ENCODE measurements at regions not wholly inside any gene's neighbourhood (a gene's known extent, or its start where the extent isn't known, plus 50 kb on each side); places are given as distances from the start of the nearest gene placed in this dataset.

DNA sequence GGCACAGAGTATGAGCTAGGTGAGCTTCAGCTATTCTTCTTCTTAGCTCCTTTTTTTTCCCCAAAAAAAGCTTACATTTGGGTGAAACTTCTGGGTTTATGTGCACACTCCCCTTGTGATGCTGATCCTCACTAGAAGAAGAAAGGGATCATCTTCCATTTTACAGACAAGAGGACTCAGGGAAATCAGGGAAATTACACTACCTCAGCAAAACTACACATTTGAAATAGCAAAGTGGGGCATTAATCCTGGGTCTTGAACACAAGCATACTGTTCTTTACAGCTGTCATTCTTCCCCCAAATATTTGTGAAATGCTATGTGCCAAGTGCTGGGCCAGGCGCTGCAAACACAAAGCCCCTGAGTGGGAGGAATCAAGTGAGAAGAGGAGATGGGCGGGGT lies 68.6 kb upstream of the NFIL3 start:
- H3K9ac ChIP-seq (replicated peaks in 1 of 4; ENCODE audit: extremely low read depth in 1 of 4, low read depth in 3 of 4, low read length in 3 of 4): no peak overlapping the region
- H3K14ac ChIP-seq (ENCODE audit: insufficient read length): no peak overlapping the region
- WGBS, 2 experiments (ENCODE audit: extremely low coverage in 1 of 2, insufficient coverage in 1 of 2, insufficient read length in 1 of 2, insufficient replicate concordance in 2 of 2, low coverage in 1 of 2, low lambda C conversion rate in 2 of 2, missing lambda C conversion rate in 1 of 2): 72% methylated on average over 2 of the region's 2 CpGs; no CpG with 5 or more reads in 1 of the 2 experiments
- no peak overlapping the region for H4K8ac ChIP-seq (ENCODE audit: extremely low read depth, insufficient read depth, low read length)
- no peak overlapping the region for H3K4me2 ChIP-seq (ENCODE audit: insufficient read depth in 1 of 2, low read depth in 2 of 2, low read length in 2 of 2)
- H3K56ac ChIP-seq (replicated peaks; ENCODE audit: insufficient read length, low read depth, low read length): no peak overlapping the region
- no peak overlapping the region for H4K5ac ChIP-seq (ENCODE audit: insufficient read length, low read depth, low read length)
- H4K20me1 ChIP-seq (replicated peaks in 1 of 2; ENCODE audit: control insufficient read depth in 1 of 2, insufficient read depth in 2 of 2, low read length in 2 of 2): no peaks in the 10 kb centered on the region
- H3K23ac ChIP-seq (ENCODE audit: insufficient read length): no peak overlapping the region
- CTCF ChIA-PET (ENCODE audit: partially characterized antibody): interaction anchor here (1.0 to 1.7 kb wide), 6 partner anchors 12 to 234 kb away, joined by 3 to 8 read pairs (median 3); no protein-coding TSS in a partner anchor
- H2AFZ ChIP-seq (ENCODE audit: low read length): no peak overlapping the region
- H3K9me3 ChIP-seq (ENCODE audit: insufficient read depth in 2 of 2, low read depth in 1 of 2, low read length in 1 of 2): no peaks in the 10 kb centered on the region
- no peaks in the 10 kb centered on the region for H3K23me2 ChIP-seq (ENCODE audit: low read depth, low read length)
- no peaks in the 10 kb centered on the region for H3K36me3 ChIP-seq (ENCODE audit: control insufficient read depth in 2 of 4, insufficient read depth in 4 of 4, low read length in 3 of 4)
- H3K79me2 ChIP-seq (ENCODE audit: control insufficient read depth in 1 of 2, insufficient read depth in 2 of 2, low read length in 2 of 2): no peaks in the 10 kb centered on the region
- no peak overlapping the region for H4K91ac ChIP-seq (replicated peaks; ENCODE audit: insufficient read length, low read length)
- POLR2A ChIA-PET (ENCODE audit: partially characterized antibody): no interaction called here
- no peak overlapping the region for H2BK12ac ChIP-seq (ENCODE audit: low read depth, low read length)
- no peak overlapping the region for H2BK120ac ChIP-seq (replicated peaks; ENCODE audit: low read depth, low read length)
- DNase-seq (ENCODE audit: low read depth in 1 of 2, low spot score in 2 of 2) (no peak), FAIRE-seq (no peak)
- H3K4ac ChIP-seq (replicated peaks; ENCODE audit: insufficient read length, low read depth, low read length): no peak overlapping the region
- H3K4me1 ChIP-seq (replicated peaks in 1 of 4; ENCODE audit: control insufficient read depth in 3 of 4, insufficient read depth in 4 of 4, low read length in 3 of 4): peaks cover 0 to 4% (median 2%) of the 10 kb centered on the region in 4 experiments; a peak in 2 of 7 replicates
- H2BK20ac ChIP-seq (ENCODE audit: low read length): no peak overlapping the region
- H3K27ac ChIP-seq (ENCODE audit: low read depth, low read length): no peak overlapping the region
- no peak overlapping the region for H3K18ac ChIP-seq (ENCODE audit: extremely low read depth, low read length)
- no peak overlapping the region for H2BK5ac ChIP-seq (ENCODE audit: low read depth, low read length)
- no peak overlapping the region for H2AK5ac ChIP-seq (ENCODE audit: low read depth, low read length)
- no peaks in the 10 kb centered on the region for H3K27me3 ChIP-seq (replicated peaks in 1 of 4; ENCODE audit: control insufficient read depth in 3 of 4, extremely low read depth in 1 of 4, insufficient read depth in 3 of 4, low read length in 3 of 4)
- no peak for TF ChIP-seq TBP (IDR thresholded peaks at IDR 0.05; ENCODE audit: low read depth, low read length)
- no peak for TF ChIP-seq RXRA (IDR thresholded peaks at IDR 0.05; ENCODE audit: insufficient read depth, low read depth, low read length)
- TF ChIP-seq SP2 (IDR thresholded peaks at IDR 0.05; ENCODE audit: low read length): no peak
- TF ChIP-seq SUZ12 (IDR thresholded peaks at IDR 0.05; ENCODE audit: low read length): no peak
- H2BK15ac ChIP-seq (ENCODE audit: low read length): no peak overlapping the region
- no peak overlapping the region for H3K4me3 ChIP-seq (ENCODE audit: extremely low read depth in 1 of 4, insufficient read depth in 2 of 4, low read depth in 3 of 4, low read length in 4 of 4)
- no peaks in the 10 kb centered on the region for H3K79me1 ChIP-seq (ENCODE audit: low read depth, low read length)

Measured in H1 (cell line).